Dedifferentiated amniotic fluid mesenchymal stem cell (primary cell): ENCODE measurements at regions not wholly inside any gene's neighbourhood (a gene's known extent, or its start where the extent isn't known, plus 50 kb on each side); places are given as distances from the start of the nearest gene placed in this dataset.

Source experiments
- DNase-seq: peaks from one replicate; pipeline ENCODE4 v3.0.0-alpha.2; 2016; ENCODE audit errors: extremely low spot score

DNA sequence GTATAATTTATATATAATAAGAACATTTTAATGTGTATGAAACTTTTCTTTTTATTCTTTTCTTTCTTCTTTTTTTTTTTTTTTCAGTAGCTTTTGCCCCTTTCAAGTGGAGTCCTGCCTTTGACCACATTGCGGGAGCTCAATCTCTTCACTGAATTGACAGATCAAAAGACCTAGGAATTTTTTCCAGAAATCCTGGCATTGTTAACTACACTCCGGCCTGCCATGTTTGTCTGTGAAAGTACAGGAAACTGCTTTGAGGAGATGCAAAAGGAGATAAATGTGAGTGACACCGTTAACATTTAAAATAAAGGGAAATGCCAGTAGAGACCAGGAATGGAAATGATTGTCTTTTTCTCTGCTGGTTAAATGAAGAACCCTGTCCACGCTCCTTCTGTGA, 159.3 kb upstream of the VCX3A start:
- no peak for DNase-seq

DNA sequence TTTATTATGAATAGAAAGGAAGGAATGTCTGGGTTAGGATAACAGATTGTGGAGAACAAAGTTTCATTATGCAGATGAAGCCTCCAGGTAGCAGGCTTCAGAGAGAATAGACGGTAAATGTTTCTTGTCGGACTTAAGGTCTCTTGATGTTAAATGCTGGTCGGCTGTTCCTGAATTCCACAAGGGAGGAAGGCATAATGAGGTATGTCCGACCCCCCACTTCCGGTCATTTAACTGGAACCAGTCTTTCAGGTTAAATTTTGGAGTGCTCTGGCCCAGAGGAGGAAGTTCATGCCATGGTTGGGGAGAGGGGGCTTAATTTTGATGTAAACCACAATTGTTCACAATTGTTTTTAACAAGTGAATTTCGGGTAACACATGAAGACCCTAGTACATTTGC, 158.1 kb upstream of the VCX3A start:
- no peak for DNase-seq

DNA sequence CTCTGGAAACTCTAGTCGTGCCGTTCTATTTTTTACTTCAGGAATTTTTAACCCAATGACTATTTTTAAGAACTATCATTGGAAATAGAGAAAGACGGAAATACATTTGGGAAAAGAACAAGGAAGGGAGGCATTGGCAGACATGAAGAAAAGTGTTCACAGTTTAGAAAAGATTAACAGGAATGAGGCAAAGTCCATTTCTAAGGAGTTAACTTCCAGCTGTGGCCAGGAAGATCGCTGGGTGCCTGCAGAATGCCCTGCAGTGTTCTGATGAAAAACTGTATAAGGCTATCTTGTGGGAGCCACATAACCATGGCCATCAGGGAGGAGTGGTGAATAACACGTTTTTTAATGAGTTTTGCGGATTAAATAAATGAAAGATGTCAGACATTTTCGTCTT, 150.6 kb upstream of the VCX3A start:
- DNase-seq, result no peak

DNA sequence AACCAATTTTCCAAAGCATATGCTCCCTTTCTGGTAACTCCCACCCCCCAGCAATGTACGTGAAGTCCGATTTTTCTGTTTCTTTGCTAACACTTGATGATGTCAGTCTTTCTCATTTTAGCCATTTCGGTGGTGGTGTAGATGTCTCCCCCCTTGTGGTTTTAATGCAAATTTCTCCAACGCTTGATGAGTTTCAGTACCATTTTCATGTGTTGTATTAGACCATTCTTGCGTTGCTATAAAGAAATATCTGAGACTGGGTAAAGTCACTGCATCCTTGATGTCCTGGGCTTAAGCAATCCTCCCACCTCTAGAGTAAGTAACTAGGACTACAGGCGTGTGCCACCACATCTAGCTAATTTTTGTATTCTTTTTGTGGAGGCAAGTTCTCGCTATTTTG, 148.4 kb upstream of the VCX3A start:
- no peak for DNase-seq

DNA sequence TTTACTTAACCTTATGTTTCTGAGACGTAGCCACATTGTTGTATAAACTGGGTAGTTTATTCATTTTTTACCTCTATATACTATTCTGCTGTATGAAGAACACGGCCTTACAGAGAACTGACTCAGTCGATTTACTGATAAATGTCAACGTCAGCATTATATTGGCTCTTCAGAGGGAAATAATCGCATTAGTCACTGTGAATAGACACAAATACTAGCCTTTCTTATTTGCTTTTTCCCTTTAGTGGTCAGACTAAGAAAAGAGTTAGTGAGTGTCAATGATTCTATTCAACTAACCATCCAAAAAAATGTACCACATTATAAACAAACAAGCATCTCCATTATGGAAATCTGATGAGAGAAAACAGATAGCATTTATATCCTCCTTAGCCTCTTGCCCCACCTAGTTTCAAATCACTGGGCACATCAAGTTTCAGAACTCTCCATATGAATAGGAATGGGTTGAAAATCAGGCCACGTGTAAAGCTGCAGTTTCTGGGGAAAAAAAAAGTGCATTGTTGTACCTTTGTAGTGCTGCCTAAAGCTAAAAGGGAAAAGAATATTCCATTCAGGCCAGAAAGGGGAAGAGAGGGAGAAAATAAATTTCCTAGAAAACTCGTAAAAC, 146.7 kb upstream of the VCX3A start:
- no peak for DNase-seq

DNA sequence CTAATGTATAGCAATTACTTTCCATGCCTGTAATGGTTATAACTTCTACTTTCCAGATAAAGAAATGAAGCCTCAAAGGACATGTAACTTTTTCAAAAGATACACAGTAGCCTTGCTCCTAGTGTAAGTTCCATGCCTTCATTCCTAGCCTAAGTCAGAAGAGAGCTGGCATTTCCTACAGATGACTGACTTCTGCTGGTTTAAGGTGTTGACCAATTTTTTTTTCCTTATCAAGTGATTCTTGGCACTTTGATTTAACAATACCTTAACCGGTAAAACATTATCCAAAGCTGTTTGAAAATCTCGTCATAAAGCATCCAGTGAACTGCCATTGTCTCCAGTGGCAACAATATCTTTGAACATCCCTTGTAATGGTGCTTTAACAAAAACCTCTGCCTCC, 145.1 kb upstream of the VCX3A start:
- DNase-seq, result no peak

DNA sequence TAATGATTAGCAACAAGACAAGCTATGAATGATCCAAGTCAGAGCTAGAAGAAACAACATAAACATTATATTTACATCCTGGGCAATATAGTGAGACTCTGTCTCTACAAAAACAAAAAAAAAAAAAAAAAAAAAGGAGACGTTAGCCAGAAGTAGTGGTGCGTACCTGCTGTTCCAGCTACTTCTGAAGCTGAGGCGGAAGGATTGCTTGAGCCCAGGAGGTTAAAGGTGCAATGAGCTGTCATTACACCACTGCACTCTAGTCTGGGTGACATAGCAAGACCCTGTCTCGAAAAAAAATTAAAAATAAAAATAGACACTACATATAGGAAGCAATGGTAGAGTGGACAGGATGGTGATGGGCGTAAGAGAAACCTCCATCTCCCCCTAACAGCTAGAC, 144.6 kb upstream of the VCX3A start:
- DNase-seq, result no peak

DNA sequence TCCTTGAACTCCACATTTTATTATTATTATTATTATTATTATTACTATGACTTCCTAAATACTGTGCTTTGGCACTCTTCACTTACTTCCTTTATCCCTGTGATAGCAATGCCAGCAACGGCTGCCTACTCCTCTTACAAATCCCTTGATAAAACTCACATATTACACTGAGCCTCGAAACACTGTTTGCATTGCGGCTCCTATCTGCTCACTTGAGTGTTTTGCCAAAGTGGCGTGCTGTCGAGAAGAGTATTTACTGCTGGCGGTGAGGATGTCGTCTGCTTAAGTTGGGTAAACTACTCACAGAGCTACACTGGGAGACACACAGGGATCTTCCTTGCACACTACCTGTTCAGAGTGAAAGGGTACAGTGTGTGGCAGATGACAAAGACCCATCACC, 143.4 kb upstream of the VCX3A start:
- no peak for DNase-seq

DNA sequence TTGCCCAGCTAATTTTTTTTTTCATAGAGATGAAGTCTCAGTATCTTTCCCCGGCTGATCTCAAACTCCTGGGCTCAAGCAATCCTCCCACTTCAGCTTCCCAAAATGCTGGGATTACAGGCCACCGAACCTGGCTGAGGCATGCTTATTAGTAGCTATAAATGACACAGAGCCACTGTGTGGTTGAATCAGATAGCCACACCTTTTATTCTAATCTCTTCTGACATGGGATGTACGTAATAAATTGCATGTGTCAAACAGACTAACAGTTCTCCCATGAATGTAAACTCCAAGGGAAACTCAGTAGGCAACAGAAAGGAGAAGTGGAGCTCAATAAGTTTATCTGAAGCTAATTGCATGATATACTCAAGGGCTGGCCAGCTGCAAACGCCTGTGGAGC, 139.8 kb upstream of the VCX3A start:
- DNase-seq, result no peak

DNA sequence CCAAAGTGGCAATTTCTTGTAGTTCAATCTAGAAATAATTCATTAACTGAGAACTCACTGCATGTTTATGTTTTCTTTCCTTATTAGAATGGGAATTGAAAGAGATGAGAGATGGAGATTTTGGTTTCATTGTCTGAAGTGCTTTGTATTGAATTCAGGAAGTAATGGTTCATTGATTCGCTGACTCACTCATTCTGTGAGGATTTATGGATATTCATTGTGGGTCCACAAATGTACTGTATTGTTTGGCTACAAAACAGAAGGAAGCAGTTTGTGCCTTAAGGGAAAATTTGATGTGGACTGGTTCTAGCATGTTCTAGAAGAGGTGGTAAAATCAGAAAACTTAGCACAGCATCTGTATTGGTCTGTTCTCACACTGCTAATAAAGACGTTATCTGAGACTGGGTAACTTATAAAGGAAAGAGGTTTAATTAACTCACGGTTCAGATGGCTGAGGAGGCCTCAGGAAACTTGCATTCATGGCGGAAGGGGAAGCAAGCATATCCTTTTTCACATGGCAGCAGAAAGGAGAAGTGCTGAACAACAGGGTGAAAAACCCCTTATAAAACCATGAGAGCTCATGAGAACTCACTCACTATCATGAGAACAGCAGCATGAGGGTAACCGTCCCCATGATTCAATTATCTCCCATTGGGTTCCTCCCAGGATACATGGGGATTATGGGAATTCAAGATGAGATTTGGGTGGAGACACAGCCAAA, 132.3 kb upstream of the VCX3A start:
- no peak for DNase-seq

DNA sequence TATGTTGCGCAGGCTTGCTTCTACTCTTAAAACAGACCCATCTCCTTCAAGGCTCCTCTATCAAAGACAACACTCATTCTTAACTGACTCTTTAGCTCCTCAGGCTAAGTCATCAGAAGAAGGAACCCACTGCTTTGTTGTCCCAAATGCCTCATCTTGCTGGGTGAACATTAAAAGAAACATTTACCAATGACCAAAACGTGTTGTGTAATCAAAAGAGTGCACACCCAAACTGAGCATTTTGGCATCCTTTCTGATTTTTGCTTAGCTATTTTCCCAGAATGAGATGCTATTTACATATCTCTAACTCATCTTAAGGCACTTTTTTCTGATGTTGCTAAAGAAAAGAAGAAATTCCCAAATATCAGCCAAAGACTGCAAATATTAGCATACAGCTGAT, 131.7 kb upstream of the VCX3A start:
- DNase-seq, result no peak

DNA sequence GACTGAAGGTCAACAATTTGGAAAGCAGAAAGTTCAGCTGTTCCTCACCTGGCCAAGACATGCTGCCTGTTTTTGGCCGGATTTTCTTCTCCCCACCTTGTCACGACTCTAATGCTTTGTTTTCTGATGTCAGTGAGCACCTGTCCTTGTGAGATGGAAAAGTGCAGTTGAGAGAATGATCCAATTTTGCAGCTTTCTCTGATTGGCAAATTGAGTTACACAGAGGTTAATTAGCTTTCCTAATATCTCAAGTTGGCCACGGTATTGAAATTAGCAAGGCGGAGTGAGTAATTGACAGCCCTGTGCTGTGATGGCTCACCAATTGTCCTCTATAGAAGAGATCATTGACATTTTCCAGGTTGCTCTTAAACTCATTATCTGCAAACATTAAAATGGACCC, 126.8 kb upstream of the VCX3A start:
- no peak for DNase-seq

DNA sequence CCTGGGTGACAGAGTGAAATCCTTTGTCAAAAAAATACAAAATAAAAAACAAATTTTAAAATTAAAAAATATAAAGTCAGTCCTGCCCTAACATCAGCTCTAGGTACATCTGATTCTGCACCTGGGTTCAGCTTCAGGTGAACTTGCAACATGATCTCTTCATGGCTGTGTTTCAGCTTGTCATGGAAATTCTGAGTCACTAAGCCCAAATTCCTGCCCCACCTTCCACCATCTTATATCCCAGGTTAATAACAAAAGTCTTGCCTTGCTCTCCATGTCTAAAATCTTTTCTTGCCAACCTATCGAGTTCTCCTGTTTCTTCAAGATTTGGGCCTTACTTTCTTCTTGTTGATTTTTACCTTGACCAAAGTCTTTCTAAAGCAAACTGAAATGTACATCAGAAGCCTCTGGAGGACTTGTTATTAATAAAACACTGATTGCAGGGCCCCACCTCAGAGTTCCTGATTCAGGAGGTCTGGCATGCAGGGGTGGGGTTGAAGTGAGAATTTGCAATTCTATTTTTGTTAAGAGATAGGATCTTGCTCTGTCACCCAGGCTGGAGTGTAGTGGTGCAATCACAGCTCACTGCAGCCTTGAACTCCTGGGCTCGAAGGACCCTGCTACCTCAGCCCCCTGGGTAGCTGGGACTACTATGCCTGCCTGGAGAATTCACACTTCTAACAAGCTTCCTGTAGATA, 125.8 kb upstream of the VCX3A start:
- no peak for DNase-seq

DNA sequence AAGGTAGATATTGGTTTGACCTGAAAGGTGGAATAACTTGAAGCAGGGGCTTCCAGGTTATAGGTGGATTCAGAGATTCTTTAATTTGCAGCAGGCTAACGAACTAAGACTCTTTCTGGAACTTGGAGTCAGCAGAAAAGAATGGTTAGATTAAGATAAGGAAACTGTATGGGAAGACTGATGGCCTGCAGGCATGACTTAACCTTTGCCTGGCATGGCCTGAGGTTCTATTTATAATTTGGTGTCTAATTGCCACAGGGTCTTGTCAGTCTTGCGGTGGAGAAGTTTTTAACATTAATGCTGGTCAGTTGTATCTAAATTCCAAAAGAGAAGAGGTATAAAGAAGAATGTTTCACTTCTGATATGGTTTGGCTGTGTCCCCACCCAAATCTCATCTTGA, 110.3 kb upstream of the VCX3A start:
- DNase-seq, result no peak

DNA sequence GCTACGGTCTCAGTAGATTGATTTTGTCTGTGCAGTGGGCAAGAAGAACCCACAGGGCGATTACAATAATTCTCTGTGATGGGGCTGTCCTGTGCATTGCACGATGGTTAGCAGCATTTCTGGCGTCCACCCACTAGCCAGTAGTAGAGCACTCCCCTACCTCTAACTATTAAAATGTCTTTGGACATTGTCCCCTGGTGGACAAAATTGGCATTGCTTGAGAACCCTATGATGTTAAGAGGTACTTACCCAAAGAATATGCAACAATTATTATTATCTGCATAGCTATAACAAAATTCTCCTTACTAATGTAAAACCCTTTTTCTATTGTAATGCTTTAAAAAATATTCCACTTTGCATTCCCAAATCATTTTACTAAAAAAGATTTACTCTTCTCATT, 109.5 kb upstream of the VCX3A start:
- DNase-seq, result no peak

DNA sequence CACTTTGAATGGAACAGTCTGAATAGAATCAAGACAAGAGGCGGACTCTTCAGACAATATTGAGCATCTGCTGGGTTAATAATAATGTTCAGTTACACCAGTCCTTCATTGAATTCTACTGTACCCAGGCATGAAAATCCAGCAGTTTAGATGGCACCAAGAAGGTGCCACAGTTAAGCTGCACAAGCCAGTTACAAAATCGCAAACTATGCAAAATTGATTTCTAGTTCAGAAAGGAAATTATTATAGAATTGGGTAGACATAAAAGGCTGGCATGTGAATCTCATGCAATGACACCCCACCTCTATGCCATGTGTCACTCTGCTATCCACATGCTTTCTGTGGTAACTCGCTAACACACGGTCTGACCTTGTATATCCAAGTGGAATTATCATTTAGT, 105.8 kb upstream of the VCX3A start:
- no peak for DNase-seq

DNA sequence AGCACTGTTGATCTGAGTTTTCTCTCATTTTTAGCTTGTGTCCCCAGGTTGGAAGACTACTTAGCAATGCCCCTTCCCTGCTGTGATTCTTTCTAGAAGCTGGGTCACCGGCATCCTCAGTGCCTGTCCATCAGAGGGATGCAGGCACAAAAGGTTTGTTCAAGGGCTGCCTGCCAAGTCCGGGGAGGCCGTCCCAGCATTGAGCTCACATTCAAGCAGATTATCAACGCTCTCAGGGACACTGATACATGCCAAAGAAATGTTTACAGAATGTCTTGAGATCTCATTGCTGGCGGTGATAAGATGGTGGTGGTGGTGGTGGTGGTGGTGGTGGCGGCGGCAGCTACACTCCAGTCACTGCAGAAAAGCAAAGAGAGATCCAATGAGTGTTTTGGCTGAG, 79.6 kb upstream of the VCX3A start:
- DNase-seq, result no peak

DNA sequence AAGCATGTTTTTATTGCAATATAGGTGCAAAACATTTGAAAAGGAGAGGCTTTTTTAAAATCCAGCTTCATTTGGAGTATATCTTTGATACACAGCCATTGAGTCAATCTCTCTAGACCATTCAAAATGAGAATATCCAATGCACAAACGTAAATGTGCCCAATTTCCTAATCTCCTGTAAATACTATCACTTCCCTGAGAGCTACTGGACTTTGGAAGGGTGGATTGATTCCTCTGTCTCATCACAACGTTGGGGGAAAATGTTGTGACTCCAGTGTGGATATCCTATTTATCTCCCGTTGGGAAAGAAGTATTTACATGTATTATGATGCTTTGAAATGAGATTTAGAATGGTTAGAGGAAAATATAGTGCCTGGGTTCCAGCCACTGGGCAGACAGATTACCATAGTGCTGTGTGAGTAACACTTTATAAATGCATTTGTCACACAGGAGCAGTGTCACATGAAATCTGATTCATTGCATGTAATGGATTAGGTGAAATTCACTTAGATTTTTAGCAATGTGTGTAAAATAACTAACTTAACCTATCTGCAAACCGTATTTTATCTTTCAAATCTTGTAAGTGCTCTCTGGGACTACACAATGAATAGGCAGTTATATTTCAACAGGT, 64.4 kb upstream of the VCX3A start:
- no peak for DNase-seq
